ENCODE measurements at regions not wholly inside any gene's neighbourhood (a gene's known extent, or its start where the extent isn't known, plus 50 kb on each side); places are given as distances from the start of the nearest gene placed in this dataset.

- H3K9me3 ChIP-seq (ENCODE audit: low read depth), result no peaks in the 10 kb centered on the region
- H3K4me1 ChIP-seq (ENCODE audit: low read depth), result no peaks in the 10 kb centered on the region
- no peaks in the 10 kb centered on the region for H3K27me3 ChIP-seq
- no peak overlapping the region for H3K4me3 ChIP-seq
- DNase-seq (ENCODE audit: low read depth in 1 of 2, low spot score in 1 of 2), result no peak
- TF ChIP-seq CTCF (IDR thresholded peaks at IDR 0.05; ENCODE audit: low read depth, low read length), result no peak
- H3K27ac ChIP-seq, result no peak overlapping the region
- no peaks in the 10 kb centered on the region for H3K36me3 ChIP-seq
These were observed 560.4 kb downstream of the TBC1D22A start for GRCh38 chr22:47322854-47323253.

- Histone ChIP-seq H3K4me3 (no peak overlapping the region), H3K27ac (no peak overlapping the region), H3K4me1 (ENCODE audit: low read depth) (no peaks in the 10 kb centered on the region), H3K36me3 (no peaks in the 10 kb centered on the region), H3K27me3 (no peaks in the 10 kb centered on the region), H3K9me3 (ENCODE audit: low read depth) (no peaks in the 10 kb centered on the region)
- TF ChIP-seq CTCF (IDR thresholded peaks at IDR 0.05; ENCODE audit: low read depth, low read length), result no peak
- no peak for DNase-seq (ENCODE audit: low read depth in 1 of 2, low spot score in 1 of 2)
These were observed 558.1 kb downstream of the TBC1D22A start for GRCh38 chr22:47320560-47320959.

GRCh38 chr22:47318041-47318737 lies 555.7 kb downstream of the TBC1D22A start:
- no peak for TF ChIP-seq CTCF (IDR thresholded peaks at IDR 0.05; ENCODE audit: low read depth, low read length)
- H3K27me3 ChIP-seq, result no peaks in the 10 kb centered on the region
- H3K36me3 ChIP-seq, result no peaks in the 10 kb centered on the region
- no peak overlapping the region for H3K27ac ChIP-seq
- H3K4me1 ChIP-seq (ENCODE audit: low read depth), result no peaks in the 10 kb centered on the region
- no peak overlapping the region for H3K4me3 ChIP-seq
- no peaks in the 10 kb centered on the region for H3K9me3 ChIP-seq (ENCODE audit: low read depth)
- peak in 1 of 2 donors; percentile 54 for DNase-seq (ENCODE audit: low read depth in 1 of 2, low spot score in 1 of 2)

GRCh38 chr22:47315862-47316419 lies 553.5 kb downstream of the TBC1D22A start:
- Histone ChIP-seq H3K9me3 (ENCODE audit: low read depth) (no peaks in the 10 kb centered on the region), H3K4me3 (no peak overlapping the region), H3K27ac (no peak overlapping the region), H3K4me1 (ENCODE audit: low read depth) (no peaks in the 10 kb centered on the region), H3K36me3 (no peaks in the 10 kb centered on the region), H3K27me3 (no peaks in the 10 kb centered on the region)
- DNase-seq (ENCODE audit: low read depth in 1 of 2, low spot score in 1 of 2), result no peak
- TF ChIP-seq CTCF (IDR thresholded peaks at IDR 0.05; ENCODE audit: low read depth, low read length), result no peak

- Histone ChIP-seq H3K4me1 (ENCODE audit: low read depth) (no peaks in the 10 kb centered on the region), H3K9me3 (ENCODE audit: low read depth) (no peaks in the 10 kb centered on the region), H3K27me3 (no peaks in the 10 kb centered on the region), H3K36me3 (no peaks in the 10 kb centered on the region), H3K4me3 (no peak overlapping the region), H3K27ac (no peak overlapping the region)
- DNase-seq (ENCODE audit: low read depth in 1 of 2, low spot score in 1 of 2), result no peak
- no peak for TF ChIP-seq CTCF (IDR thresholded peaks at IDR 0.05; ENCODE audit: low read depth, low read length)
These were observed 548.2 kb downstream of the TBC1D22A start for GRCh38 chr22:47310601-47311000.
